GOT3 (cell line): ENCODE measurements at regions not wholly inside any gene's neighbourhood (a gene's known extent, or its start where the extent isn't known, plus 50 kb on each side); places are given as distances from the start of the nearest gene placed in this dataset.

Experiments used
- DNase-seq: peaks from one replicate; lab custom pipeline; 2025; ENCODE audit warnings: mixed read lengths; lab: John Stamatoyannopoulos, UW

DNA sequence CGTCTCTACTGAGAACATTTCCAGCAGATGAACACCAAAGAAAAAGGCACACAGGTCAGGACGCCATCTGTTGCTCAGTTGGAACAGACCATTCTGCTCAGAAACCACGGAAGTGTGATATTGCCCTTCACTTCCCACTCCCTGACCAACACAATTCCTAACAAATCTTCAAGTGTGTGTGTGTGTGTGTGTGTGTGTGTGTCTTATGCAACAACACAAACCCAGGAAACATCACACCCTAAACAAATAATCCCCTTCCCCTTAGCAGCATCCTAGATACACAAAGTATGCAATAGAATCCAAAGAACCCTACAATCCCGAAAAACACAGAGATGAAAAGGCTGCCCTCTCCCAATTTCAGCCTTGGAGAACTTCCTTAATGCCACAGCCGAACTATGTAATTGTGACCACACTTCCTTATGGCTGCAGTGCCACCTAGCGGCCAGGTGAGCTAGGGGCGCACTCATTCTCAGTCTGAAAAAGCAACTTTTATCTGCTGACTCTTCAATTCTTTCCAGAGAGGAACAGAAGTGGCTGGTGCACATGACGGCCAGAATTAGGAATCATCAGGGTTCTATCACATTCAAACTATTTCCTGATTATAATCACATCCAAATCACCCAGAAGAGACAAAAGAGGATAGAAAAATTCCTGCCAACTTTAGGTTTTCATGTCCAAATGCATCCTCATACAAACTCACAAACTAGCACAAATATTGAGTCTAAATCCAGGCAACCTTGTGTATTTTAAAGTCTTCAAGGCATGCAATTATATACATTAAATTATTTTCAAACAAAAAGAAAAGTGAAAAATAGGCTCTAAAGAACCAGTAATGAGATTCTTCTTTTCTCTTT, 164.9 kb downstream of the DHX15 start:
- DNase-seq, result peak; percentile 15

DNA sequence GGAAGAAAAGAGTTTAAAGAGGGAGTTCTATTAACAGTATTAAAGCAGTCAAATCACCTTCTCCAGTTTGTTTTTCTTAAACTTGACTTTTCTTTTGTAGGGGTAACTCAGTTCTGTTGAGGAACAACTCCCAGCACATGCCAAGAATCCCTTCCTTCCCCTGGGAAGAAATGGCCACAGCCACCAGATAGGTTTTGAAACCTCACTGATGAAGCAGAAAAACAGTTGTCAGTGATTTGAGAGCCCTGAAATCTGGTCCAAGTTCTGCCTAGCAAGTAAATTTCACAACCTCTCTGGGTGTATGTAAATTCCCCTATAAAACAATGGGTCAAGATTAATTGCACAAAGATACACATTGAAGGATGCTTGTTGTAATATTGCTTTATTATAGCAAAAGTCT, 167.1 kb downstream of the DHX15 start:
- no peak for DNase-seq

DNA sequence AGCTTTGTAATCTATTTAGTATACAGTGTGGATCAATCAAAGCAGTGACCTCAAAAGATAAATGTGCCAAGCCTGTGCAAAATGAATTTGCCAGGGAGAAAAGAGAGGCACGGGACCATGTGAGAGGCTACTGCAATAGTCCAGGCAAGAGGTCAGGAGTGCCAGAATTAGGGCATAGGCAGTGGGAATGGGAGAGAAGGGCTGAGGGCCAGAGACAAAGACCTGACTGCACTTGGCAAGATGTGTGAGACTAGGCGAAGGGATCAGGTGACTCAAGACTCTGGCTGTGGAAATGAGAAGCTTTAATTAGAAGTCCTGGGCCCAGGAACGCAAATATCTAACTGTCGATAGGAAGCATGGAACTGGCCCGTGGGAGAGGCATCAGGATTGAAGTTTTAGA, 168.1 kb downstream of the DHX15 start:
- no peak for DNase-seq

DNA sequence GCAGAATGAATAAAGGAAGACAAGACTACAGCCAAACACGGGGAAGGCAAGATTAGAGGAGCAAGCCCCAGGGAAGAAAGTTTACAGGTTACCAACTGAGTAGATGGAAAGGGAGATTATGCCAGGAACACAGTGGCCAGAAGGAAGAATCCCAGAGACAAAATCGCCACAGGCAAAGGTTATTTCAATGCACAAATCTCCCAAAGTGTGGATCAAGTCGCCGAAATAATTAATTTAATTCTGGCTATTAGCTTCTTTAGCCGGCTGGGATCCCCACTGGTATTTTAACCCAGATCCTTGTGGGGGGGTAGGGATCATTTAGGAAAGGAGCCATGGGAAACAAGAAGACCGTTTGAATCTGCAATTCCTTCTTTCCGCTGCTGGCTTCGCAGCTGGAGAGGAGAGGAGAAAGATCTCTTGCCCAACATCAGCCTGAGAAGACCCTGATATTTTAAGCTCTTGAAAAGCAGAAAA, 171.0 kb downstream of the DHX15 start:
- no peak for DNase-seq

DNA sequence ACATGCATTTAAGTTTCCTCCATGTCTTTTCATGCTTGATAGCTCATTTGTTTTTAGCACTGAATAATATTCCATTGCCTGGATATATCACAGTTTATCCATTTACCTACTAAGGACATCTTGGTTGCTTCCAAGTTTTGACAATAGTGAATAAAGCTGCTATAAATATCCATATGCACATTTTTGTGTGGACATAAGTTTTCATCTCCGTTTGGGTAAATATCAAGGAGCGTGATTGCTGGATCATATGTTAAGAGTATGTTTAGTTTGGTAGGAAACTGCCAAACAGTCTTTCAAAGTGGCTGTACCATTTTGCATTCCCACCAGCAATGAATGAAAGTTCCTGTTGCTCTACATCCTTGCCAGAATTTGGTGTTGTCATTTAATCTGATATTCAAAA, 172.5 kb downstream of the DHX15 start:
- DNase-seq, result no peak

DNA sequence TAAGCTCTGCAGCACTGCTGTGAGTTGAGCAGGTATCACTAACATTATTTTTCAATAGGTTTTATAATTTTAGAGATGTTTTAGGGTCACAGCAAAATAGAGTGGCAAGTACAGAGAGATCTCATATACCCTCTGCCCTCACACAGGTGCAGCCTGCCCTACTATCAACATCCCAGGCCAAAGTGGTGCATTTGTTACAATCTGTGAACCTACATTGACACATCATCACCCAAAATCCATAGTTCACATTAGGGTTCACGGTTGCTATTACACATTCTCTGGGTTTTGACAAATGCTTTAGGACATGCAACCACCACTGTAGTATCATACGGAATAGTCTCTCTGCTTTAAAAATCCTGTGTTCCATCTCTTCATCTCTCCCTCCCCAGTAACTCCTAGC, 173.1 kb downstream of the DHX15 start:
- DNase-seq, result no peak

DNA sequence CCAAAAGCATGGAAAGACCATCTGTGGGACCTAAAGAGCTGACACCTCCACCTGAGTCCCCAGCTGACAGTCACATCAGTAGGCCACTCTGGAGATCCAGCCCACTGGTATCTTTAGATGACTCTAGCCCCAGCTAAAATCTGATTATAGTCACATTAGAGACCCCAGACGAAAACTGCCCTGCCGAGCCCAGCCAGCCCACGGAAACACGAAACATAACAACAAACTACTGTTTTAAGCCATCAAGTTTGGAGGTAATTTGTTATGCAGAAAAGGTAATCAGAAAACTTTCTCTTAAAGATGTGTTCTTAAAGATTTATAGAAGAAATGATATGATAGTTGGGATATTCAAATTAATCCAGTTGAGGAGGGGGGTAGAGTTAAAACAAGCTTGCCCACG, 175.7 kb downstream of the DHX15 start:
- no peak for DNase-seq

DNA sequence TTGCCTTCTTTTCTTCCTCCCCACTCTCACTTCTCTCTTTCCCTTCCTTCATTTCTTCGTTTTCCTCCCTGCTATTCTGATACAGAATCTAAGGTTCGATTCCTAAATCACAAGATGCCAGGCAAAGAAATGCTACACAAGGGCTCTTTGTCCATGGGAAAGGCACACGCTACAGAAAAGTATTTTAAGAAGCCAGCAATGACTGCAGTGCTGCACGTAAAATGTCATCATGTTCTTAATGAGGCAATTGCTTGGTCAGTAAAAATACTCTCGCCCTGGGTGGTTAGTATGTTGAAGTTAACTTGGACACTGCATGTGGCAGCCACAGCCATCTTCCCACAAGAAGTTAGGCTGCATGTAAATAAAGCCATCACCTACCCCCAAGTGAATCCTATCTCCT, 178.4 kb downstream of the DHX15 start:
- no peak for DNase-seq

DNA sequence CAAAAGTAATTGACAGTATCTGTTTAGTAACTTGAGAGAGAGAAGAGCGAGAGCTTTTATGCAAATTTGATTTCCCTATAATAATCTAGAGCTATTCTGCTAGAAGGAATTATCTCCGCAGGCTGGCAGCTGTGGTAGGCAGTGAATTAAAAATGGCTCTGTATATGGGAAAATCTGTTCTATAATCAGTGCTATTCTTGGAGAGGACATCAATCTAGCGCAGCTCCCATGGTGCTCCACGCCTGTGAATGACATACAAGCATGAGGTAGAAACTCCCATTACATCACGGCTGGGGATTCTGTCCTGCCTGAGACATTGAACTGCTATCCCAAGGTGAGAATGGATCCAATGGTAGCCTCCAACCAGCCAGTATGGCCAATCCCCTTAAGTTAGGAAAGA, 179.0 kb downstream of the DHX15 start:
- DNase-seq, result no peak

DNA sequence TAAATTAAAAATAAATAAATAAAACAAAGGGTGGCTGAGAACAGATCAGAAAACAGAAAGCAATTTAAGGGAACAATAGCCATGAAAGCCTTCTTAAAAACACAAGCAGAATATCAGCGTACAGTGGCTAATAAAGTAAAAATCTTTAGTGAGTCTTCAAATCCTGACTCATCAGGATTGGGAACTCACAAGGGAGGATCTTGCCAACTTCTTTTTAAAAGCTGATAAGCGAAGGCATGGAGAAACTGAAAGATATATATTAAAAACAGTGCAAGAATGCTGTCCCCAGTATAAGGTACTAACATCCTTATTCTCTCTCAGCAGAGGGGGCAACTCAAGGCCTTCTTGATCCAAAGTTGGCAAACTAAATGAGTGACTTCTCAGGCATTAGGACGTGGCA, 180.1 kb downstream of the DHX15 start:
- no peak for DNase-seq

DNA sequence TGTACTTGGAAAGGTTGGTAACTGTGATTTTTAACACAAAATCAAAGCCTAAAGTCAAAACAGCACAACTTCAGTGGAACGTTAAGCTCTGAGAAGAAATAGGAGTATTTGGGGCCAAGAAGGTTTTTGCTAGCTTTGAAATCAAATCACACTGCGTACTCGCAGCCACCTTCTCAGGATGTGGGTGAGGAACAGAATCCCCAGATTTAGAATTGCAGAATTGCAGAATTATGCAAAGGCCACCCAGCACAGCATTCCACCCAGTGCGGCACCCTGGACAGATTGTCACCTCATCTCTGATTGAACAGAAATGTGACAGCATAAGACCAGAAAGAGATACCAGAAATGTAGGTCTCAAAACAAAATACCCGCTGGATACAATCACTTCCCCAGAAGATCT, 181.1 kb downstream of the DHX15 start:
- DNase-seq, result no peak

DNA sequence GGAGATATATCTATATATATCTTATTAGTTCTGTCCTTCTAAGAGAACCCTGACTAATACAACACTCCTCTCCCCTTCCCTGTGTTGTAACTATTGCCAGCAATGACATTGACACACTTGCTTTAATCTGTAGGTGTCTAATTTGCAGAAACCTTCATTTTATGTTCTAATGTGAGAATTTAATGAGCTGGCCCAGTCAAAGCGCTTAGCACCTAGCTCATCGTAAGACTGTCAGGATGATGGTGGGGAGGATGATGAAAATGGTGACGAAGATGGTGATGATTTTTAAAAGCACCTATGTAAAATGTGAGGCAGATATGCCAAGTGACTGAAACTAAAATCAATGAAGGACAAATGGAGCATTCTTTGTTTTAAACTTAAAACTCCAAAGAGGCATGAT, 183.8 kb downstream of the DHX15 start:
- DNase-seq, result no peak

DNA sequence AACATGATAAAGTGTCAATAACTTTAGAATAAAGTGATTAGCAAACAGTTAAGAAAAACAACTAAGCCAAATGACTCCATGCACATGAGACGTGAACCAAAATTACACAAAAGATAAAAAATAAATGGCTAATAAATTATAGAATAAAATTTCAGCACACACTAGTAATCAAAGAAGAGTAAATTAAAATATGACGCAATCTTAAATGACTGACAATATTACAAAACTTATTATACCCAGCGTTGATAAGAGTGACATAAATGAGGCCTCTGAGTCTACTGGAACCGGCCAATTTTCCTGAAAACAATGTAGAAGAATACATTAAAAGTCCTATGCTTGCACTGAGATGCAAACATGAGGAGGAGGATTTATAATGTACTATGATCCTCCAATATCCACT, 187.4 kb downstream of the DHX15 start:
- DNase-seq, result no peak

DNA sequence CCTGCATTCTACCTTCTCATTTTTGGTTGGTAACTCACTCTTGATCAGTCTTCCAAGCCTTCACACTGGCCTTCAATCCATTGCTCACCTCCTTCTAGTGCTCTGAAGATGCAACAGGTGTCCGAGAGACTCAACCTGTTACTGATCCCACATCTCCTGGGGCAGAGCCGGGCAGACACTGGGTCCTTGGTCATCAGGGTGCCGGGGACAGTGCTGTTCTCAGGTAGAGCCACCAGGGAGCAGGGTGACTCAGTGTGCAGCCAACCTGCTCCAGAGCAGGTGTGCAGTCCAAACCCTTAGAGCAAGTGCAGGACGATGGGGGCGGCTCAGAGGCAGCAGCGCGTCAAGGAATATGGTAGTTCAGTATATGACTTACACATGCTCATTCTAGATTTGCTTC, 188.4 kb downstream of the DHX15 start:
- no peak for DNase-seq

DNA sequence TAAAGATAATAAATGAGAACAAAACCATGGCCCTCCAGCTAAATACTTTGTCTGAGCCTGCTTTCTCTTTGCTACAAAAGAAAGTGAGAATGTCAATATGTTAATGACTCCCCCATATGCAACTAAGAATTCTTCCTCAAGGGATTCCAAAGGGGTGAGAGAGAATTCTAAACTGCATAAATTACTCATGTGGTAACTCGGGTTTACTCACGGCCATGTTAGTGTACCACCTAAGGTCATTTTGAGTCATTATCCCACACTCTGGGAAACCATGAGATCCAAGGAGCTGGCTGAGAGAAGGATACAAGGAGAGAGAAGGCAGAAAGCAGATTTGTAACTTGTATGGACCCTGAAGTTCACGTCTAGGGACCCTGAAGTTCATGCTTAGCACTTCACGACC, 190.3 kb downstream of the DHX15 start:
- DNase-seq, result no peak

DNA sequence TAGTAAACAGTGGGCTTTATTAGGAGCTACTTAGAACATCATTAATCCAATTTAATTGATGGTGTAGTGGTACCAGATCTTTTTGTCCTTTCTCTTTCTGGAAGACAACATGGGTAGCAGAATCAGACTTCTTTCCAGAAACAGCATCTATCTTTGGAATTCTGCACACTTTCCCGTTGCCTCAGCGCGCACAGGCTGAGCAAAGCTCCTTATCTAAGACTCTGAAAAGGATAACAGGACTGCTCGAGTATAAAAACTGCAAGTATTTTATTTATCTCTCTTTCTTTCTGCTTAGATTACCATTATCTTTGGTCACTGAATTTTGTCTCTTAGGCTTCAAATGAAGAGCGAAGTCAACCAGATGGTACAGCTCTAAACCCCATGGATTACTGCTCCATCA, 191.7 kb downstream of the DHX15 start:
- no peak for DNase-seq

DNA sequence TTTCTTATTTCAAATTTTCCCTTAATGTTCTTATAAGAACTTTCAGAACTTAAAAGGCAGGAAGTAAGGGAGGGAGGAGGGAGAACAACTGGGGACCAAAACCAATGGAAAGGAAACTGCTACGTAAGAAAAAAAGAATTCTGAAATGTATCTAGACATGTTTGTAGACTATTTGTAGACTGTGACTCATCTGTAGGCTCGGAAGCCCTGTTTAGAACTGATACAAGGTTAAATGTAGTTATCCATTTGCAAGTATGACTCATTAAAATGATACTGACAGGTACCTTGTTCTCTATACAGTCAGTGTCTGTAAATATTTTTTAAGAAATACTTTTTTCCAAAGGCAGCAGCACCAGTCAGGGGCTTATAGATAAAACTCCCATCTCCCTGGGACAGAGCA, 202.0 kb downstream of the DHX15 start:
- no peak for DNase-seq

DNA sequence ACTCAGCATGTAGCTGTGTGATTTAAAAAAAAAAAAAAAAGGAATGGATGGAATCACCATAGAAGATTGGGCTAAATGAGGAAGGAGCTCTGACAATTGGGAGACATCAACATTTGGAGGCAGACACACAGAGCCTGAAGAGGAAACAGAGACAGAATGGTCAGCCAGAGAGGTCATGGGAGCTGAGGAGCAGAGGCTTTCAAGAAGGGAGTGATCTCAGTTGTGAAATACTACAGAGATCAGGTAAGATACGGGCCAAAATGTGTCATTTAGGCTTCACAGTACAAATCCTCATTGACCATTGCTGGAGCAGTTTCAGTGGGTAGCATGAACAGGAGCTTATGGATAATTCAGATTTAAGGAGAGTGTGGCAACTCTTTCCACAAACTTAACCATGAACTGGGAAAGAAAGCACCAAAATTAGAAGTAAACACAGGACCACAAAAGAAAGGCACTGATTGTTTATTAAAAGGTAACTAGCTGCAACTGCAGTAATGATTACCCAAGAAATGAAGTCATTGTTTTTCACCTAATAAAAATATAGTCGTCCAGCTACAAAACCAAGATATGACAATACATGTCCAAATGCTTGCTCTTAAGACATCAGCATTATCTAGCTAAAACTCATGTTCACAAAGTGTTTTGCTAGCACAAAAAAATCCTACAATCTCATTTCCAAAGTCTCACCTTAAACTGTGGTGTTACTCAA, 203.2 kb downstream of the DHX15 start:
- no peak for DNase-seq

DNA sequence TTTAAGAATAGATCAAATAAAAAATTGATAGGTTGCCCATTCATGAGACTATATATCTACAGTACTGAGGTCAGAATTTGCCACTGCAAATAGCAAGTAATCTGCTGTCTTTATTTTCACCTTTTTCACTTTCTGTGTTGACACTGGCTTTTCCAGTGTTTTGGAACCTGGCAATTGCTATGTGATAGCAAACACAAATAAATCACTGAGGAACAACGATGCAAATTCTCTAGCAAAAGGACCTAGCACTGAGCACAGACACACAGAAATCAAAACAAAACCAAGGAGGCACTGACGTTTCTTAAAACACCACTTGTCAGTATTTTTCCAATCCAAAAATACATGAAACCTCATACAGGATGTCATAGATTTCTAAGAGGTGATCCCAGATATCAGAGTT, 210.7 kb downstream of the DHX15 start:
- no peak for DNase-seq

DNA sequence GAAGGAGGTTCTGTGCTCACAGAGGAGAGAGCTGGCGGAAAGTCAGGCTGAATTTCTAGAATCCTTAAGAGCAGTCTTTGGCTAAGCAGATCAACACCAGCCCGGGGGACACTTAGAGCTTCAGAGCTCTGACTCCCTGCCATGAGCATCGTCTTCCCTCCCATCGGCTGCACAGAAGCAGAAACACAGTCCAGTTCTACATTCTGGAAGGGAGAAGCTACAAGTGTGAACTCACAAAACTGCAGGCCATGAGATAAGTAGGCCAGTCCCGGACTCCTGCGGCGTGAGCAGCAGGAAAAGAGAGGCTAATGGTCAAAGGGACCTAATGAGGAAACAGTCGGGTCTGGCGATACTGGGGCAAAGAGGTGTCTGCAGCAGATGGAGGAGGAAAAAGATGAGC, 211.5 kb downstream of the DHX15 start:
- DNase-seq, result no peak

DNA sequence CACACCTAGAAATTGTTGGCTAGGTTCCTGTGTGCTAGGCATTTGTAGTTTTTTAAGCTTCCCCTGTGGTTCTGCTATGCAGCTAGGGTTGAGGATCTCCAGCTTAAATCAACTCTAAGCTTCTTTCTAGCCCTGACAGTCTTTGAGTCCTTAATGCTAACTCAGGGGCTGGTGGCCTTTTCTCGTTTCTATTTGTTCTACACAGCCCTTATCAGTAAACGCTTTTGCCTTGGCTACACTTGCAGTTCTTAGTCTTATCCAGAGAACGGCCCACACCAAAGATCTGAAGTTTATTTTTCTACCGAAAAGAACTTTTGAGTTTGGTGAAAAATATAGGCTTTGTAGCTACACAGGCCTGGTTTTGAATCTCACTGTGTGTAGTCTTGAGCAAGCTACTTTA, 212.0 kb downstream of the DHX15 start:
- no peak for DNase-seq

DNA sequence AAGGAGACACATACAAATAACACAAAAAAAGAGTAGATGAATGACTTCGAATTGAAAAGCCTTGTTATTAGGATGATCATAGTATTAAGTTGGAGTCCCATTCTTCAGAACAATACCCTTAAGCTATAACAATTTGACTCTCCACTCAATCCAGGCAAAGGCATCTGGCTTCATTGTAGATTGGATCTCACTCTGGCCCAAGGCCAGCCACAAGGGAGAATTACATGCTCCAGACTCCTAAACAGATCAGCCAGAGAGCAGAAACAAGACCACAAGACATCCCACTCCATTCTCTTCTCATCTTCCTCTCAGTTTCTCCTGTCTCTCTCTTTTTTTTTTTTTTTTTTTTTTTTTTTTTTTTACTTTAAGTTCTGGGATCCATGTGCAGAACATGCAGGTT, 213.9 kb downstream of the DHX15 start:
- DNase-seq, result no peak

DNA sequence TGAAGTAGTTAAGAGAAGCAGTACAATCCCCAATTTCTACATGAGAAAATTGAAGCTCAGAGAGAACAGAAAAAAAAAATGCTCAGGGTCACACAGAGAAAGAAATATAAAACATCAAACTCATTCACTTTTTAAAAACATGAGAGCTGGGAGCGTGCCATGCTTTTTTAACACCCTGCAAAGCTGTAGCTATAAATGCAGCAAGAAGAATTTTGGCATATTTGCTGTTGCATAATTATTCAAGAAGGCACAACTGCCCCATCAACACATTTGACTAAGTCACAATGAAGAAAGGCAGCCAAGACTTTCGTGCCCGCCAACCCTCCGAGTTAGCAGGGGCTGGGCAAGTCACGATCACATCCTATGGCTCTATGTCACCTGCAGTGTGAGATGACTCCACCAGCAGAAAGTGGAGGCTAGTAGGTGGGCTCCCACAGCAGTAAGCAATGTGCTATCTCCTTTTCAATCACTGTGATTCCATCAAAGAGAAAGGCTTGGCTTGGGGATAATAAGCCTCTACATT, 214.8 kb downstream of the DHX15 start:
- DNase-seq, result no peak
